OCI-LY7 (cell line): ENCODE measurements at regions not wholly inside any gene's neighbourhood (a gene's known extent, or its start where the extent isn't known, plus 50 kb on each side); places are given as distances from the start of the nearest gene placed in this dataset.

Source experiments
- CTCF ChIP-seq: fragments of 200-600 bp; sonication (generic); conservative IDR thresholded peaks from 2 replicates; pipeline ENCODE4 v1.5.1; 2014; ENCODE audit warnings: mild to moderate bottlenecking, antibody characterized with exemption, low read length, moderate library complexity, mixed read lengths
- EZH2phosphoT487 ChIP-seq: fragments of 200-600 bp; sonication (generic); IDR thresholded peaks from 2 replicates; pipeline ENCODE4 v1.6.1; 2018; ENCODE audit warnings: low read depth, borderline replicate concordance, mild to moderate bottlenecking, mixed run types, antibody characterized with exemption, low read length, moderate library complexity, mixed read lengths

GRCh38 chr21:27735699-27736098 is 768.8 kb upstream of the ADAMTS5 start:
- TF ChIP-seq CTCF = no peak
- TF ChIP-seq EZH2phosphoT487 = no peak
